Pons (tissue), 1 donor: ENCODE measurements at regions not wholly inside any gene's neighbourhood (a gene's known extent, or its start where the extent isn't known, plus 50 kb on each side); places are given as distances from the start of the nearest gene placed in this dataset.
A peak's percentile ranks its signal among the peaks of the same experiment; 100 is the strongest.

Experiments
- DNase-seq: peaks from one replicate; pipeline ENCODE4 v3.0.0-alpha.2; 2016; ENCODE audit warnings: low spot score

- DNase-seq: no peak
These were observed 109.8 kb upstream of the SEMA3A start for GRCh38 chr7:84304407-84304806.

GRCh38 chr7:84302949-84303348 lies 108.4 kb upstream of the SEMA3A start:
- no peak for DNase-seq

- DNase-seq: no peak
These were observed 103.0 kb upstream of the SEMA3A start for GRCh38 chr7:84297616-84298015.

- no peak for DNase-seq
These were observed 100.4 kb upstream of the SEMA3A start for GRCh38 chr7:84294847-84295455.

- no peak for DNase-seq
These were observed 99.8 kb upstream of the SEMA3A start for GRCh38 chr7:84294391-84294790.

GRCh38 chr7:84291756-84292155 lies 97.2 kb upstream of the SEMA3A start:
- DNase-seq: no peak

- no peak for DNase-seq
These were observed 89.2 kb upstream of the SEMA3A start for GRCh38 chr7:84283798-84284197.

- no peak for DNase-seq
These were observed 86.9 kb upstream of the SEMA3A start for GRCh38 chr7:84281518-84281917.

GRCh38 chr7:84277628-84278224 lies 83.1 kb upstream of the SEMA3A start:
- no peak for DNase-seq

- no peak for DNase-seq
These were observed 79.5 kb upstream of the SEMA3A start for GRCh38 chr7:84274029-84274638.

- no peak for DNase-seq
These were observed 77.0 kb upstream of the SEMA3A start for GRCh38 chr7:84271543-84271942.

GRCh38 chr7:84264396-84264795 lies 69.8 kb upstream of the SEMA3A start:
- no peak for DNase-seq

GRCh38 chr7:84263106-84263505 lies 68.5 kb upstream of the SEMA3A start:
- DNase-seq: no peak

- peak; percentile 8 for DNase-seq
These were observed 66.9 kb upstream of the SEMA3A start for GRCh38 chr7:84261509-84261908.

- DNase-seq: no peak
These were observed 64.0 kb upstream of the SEMA3A start for GRCh38 chr7:84258628-84259027.

- no peak for DNase-seq
These were observed 62.0 kb upstream of the SEMA3A start for GRCh38 chr7:84256571-84256971.

- no peak for DNase-seq
These were observed 56.7 kb upstream of the SEMA3A start for GRCh38 chr7:84251277-84251781.

GRCh38 chr7:84250452-84250851 lies 55.9 kb upstream of the SEMA3A start:
- DNase-seq: no peak

GRCh38 chr7:84249656-84250055 lies 55.1 kb upstream of the SEMA3A start:
- DNase-seq: no peak

- no peak for DNase-seq
These were observed 54.3 kb upstream of the SEMA3A start for GRCh38 chr7:84248843-84249242.

- no peak for DNase-seq
These were observed 53.7 kb upstream of the SEMA3A start for GRCh38 chr7:84248267-84248666.

GRCh38 chr7:84247591-84247990 lies 53.0 kb upstream of the SEMA3A start:
- DNase-seq: no peak

GRCh38 chr7:84245835-84246234 lies 51.2 kb upstream of the SEMA3A start:
- DNase-seq: no peak
